ENCODE measurements at regions not wholly inside any gene's neighbourhood (a gene's known extent, or its start where the extent isn't known, plus 50 kb on each side); places are given as distances from the start of the nearest gene placed in this dataset.

GRCh38 chr4:148984951-148985350 lies 542.7 kb upstream of the NR3C2 start:
- H3K4me1 ChIP-seq (ENCODE audit: low read depth), result peaks cover 11% of the 10 kb centered on the region
- H3K9me3 ChIP-seq, result no peaks in the 10 kb centered on the region
- DNase-seq (no peak), ATAC-seq (no peak)
- no peaks in the 10 kb centered on the region for H3K36me3 ChIP-seq (ENCODE audit: low read depth)
- intact Hi-C loops (cut with DNase I, micrococcal nuclease), result no loop called here
- no peak for TF ChIP-seq CTCF (IDR thresholded peaks at IDR 0.05)
- no peak overlapping the region for H3K4me3 ChIP-seq

- no peaks in the 10 kb centered on the region for H3K36me3 ChIP-seq (ENCODE audit: low read depth)
- DNase-seq, result no peak
- H3K4me1 ChIP-seq (ENCODE audit: low read depth), result no peaks in the 10 kb centered on the region
- TF ChIP-seq CTCF (IDR thresholded peaks at IDR 0.05), result no peak
- ATAC-seq, result no peak
- intact Hi-C loops (cut with DNase I, micrococcal nuclease), result no loop called here
- no peak overlapping the region for H3K4me3 ChIP-seq
- H3K9me3 ChIP-seq, result no peaks in the 10 kb centered on the region
These were observed 540.0 kb upstream of the NR3C2 start for GRCh38 chr4:148982200-148982599.

- intact Hi-C loops (cut with DNase I, micrococcal nuclease), result no loop called here
- no peaks in the 10 kb centered on the region for H3K4me1 ChIP-seq (ENCODE audit: low read depth)
- TF ChIP-seq CTCF (IDR thresholded peaks at IDR 0.05), result no peak
- no peak overlapping the region for H3K4me3 ChIP-seq
- no peak for DNase-seq
- no peak for ATAC-seq
- no peaks in the 10 kb centered on the region for H3K36me3 ChIP-seq (ENCODE audit: low read depth)
- H3K9me3 ChIP-seq, result no peaks in the 10 kb centered on the region
These were observed 538.7 kb upstream of the NR3C2 start for GRCh38 chr4:148980782-148981480.

GRCh38 chr4:148978301-148978700 lies 536.1 kb upstream of the NR3C2 start:
- no peaks in the 10 kb centered on the region for H3K4me1 ChIP-seq (ENCODE audit: low read depth)
- intact Hi-C loops (cut with DNase I, micrococcal nuclease), result no loop called here
- no peak for ATAC-seq

GRCh38 chr4:148975464-148975863 lies 533.2 kb upstream of the NR3C2 start:
- DNase-seq (no peak), ATAC-seq (no peak)
- Histone ChIP-seq H3K36me3 (ENCODE audit: low read depth) (no peaks in the 10 kb centered on the region), H3K4me1 (ENCODE audit: low read depth) (no peaks in the 10 kb centered on the region), H3K9me3 (no peaks in the 10 kb centered on the region), H3K4me3 (no peak overlapping the region)
- TF ChIP-seq CTCF (IDR thresholded peaks at IDR 0.05), result no peak
- intact Hi-C loops (cut with DNase I, micrococcal nuclease), result no loop called here

More at GRCh38 chr4:148978301-148978700, 536.1 kb upstream of the NR3C2 start:
- no peak overlapping the region for H3K4me3 ChIP-seq
- no peaks in the 10 kb centered on the region for H3K9me3 ChIP-seq
- H3K36me3 ChIP-seq (ENCODE audit: low read depth), result no peaks in the 10 kb centered on the region
- no peak for DNase-seq
- TF ChIP-seq CTCF (IDR thresholded peaks at IDR 0.05), result no peak

- no peaks in the 10 kb centered on the region for H3K36me3 ChIP-seq (ENCODE audit: low read depth)
- no peaks in the 10 kb centered on the region for H3K9me3 ChIP-seq
- no peaks in the 10 kb centered on the region for H3K4me1 ChIP-seq (ENCODE audit: low read depth)
- intact Hi-C loops (cut with DNase I, micrococcal nuclease), result no loop called here
- no peak for TF ChIP-seq CTCF (IDR thresholded peaks at IDR 0.05)
- ATAC-seq (no peak), DNase-seq (no peak)
- H3K4me3 ChIP-seq, result no peak overlapping the region
These were observed 522.9 kb upstream of the NR3C2 start for GRCh38 chr4:148965080-148965479.

Measured in mucosa of descending colon (tissue), 3 donors.